Dermis microvascular lymphatic vessel endothelial cell (primary cell): ENCODE measurements at regions not wholly inside any gene's neighbourhood (a gene's known extent, or its start where the extent isn't known, plus 50 kb on each side); places are given as distances from the start of the nearest gene placed in this dataset.

Experiments used
- DNase-seq, 2 donors: peaks; one replicate each; pipeline versions ENCODE4 v3.0.0 to v3.0.0-alpha.2; 2010; ENCODE audit warnings: low read depth in 2 of 2

DNA sequence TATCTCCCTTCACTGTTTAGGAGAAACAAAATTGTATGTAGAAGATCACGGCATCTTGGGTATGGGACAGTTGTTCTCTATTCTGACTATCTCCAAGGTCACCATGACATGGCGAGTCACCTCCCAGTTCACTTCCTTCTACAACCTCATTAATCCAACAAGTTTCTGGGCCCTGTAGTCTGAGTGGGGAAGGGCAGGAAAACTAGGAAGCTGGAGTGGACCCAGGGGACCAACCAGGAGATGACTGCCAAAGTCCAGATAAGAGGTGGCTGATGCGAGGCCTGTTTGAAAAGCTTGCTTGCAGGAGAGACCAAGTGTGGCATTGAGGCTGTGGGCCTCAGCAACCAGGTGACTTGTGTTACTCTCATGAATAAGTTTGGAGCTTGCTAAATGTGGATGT is 584.9 kb downstream of the TNS3 start:
- no peak for DNase-seq

DNA sequence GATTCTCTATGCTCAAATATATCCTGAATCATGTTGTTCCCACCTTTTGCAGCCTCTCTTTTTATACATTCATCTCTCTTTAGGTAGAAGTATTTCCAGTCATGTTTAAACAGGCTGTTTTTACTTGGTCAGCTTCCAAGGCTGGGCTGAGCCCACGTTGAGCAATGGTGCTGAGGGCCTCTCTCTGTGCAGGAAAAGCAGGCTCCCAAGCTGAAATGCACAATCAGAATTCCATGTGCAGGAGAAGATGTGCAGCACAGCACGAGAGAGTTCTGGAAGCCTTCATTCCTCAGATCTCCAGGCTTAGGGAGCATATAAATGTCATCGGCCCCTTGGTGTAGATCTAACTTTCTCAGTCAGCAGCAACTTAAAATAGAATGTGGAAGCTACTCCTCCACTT is 588.5 kb downstream of the TNS3 start:
- no peak for DNase-seq

DNA sequence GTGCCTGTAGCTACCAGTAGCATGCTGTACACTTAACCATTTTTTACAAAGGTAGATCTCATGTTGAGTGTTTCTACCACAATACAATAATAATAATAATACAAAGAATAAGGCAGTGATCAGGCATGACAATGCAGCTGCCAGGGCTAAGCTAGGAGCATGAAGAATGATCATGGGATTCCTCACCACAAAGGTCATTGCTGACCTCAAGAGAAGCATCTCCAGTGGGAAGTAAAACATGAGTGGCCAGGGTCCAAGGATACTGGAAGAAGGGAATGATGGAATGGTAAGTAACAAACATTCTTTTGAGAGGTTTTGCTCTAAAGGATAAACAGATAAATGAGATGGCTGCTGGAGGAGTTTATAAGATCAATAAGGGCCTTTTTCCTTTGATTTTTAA is 591.1 kb downstream of the TNS3 start:
- DNase-seq = no peak

DNA sequence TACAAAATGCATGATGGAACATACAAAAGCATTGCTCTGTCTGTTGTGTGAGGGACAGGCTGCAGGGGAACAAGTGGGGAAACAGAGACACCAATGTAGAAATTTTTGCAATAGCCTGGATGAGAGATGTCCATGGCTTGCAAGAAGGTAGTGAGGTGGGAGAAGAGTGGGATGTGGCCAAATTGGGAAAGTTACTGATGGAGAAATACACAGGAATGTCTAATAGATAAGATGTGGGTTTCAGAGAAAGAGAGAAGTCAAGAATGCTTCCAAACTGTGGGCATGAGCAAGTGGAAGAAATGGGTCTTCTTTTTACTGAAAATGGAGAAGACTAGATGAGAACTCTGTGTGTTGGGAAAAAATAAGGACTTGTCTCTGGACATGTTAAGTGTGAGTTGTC is 592.7 kb downstream of the TNS3 start:
- DNase-seq = no peak

DNA sequence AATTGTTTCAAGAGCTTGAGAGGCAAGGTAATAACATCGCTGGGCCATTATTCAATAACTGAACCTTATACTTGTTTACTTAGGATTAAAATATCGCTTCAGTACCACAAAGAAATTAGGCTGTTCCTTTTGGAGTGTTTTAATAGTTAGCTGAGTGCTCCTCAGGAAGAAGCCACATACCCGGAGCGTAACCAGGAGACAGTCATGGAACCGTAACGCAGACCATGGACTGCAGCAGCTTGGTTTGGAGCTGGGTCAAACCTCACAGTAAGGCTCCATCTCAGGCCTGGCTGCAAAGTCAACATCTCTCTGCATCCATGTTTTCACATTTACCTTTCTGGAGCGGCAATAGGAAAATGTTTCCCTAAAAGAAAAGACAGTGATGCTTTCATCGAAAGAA is 599.0 kb downstream of the TNS3 start:
- no peak for DNase-seq

DNA sequence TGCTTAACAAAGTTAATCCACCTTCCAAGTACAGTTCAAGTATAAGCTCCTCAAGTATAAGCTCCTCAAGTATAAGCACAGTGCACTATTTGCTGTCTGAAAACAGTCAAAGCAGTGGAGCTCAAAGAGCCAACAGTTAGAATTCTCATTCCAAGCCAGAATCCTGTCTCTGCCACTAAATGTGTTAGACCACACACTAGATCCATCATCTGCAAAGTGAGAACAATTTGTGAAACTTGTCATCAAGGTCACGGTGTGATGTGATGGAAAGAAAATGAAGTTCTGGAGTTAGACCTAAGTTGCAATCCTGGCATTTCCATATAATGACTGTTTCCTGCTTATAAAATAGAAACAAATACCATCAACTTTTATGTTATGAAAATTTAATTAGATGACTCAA is 602.5 kb downstream of the TNS3 start:
- no peak for DNase-seq

DNA sequence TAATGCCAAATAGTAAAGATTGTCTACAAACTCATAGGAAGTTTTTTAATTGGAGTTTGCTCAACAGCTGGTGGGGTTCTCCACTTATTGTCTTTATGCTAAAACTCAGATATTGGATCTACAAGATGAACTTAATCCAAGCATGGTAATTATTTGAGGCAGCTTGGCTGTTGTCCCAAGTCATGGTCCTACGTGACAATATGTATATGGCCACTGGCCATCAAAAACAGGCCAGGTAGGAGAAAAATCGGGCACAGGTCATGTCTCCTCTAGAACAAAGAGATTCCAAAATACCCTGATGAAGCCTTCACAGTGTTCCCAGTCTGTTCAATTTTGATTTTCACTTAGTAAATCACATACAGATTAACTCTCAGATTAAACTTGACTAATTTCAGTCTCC is 606.4 kb downstream of the TNS3 start:
- DNase-seq = no peak

DNA sequence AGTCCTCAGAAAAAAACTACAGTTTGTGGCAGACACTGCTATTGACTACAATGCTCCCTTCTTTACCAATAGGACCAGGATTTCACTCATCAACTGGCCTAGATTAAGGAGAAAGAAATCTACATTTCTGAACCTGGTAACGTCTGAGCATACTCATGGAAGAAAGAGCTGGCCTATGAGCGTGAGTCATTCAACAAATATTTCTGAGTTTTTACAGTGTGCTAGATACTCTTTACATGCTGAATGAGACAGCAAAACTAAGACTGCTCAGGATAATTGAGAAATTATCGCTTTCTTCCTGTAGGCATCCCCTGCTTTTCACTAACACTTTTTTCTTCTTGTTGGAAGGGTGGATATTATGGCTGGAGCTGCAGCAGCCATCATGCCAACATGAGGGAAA is 609.7 kb downstream of the TNS3 start:
- DNase-seq = peak in 1 of 2 donors; percentile 25

DNA sequence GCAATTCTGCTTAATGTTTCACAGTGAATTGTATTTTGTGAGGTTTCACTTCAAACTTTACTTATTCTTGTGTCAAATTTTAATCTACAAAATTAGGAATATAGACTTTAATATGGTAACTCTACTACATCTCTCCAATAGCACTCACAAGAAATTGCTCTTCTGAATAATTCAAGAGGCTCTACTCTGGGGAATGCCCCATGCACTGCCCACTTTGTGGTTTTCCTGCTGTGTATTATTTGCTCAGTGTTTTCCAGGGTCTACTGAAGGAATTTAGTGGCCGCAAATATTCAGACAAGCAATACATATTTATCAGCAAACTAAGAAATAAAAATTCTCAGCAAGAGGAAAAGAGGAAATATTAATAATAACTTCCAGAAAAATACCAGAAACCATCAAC is 611.4 kb downstream of the TNS3 start:
- no peak for DNase-seq

DNA sequence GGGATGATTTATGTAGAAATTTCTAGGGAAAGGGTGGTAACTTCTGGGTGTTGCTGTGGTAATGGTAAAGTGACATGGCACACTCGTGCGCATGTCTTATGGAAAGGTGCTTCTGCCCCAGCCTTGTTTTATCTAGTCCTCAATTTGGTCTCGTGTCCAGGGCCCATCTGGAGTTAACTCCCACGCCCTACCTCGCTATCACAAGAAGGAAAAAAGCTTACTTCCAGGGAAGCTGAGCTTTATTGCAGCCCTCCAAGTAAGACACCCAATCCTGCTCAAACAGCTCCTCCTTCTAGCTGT is 611.8 kb downstream of the TNS3 start:
- no peak for DNase-seq

DNA sequence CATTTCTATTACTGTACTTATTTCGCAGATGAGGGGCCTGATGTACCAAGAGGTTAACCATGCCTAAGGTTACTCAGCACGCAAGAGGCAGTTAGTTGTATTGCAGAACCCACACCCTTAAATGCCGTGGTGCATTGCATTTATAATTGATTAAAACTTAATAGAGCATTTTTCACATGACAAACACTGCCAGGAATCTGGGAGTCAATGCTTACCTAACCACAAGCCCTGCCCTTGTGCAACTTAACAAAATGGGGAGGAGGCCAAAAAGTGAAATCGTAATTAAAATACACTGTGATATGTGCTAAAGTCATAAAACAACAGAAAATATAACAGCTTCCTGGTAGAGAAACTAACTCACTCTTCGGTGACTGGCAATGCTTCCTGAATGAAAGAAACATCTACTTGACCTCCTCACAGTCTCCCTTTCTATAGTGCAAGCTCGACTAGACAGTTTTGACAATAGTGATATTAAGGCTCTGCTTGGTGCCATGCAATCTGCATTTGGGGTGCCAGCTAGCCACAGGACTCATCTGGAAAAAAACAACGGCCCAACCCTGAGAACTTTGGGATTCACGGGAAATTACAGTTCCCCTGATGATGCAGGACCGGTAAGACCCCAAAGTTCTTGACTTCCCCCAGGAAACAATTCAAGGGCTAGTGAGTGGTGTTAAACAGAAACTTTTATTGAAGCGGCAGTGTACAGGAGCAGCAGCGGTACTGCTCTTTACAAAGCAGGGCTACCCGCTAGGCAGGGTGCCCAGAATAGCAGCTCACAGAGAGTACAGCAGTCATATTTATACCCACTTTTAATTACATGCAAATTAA is 612.4 kb downstream of the TNS3 start:
- DNase-seq = no peak

DNA sequence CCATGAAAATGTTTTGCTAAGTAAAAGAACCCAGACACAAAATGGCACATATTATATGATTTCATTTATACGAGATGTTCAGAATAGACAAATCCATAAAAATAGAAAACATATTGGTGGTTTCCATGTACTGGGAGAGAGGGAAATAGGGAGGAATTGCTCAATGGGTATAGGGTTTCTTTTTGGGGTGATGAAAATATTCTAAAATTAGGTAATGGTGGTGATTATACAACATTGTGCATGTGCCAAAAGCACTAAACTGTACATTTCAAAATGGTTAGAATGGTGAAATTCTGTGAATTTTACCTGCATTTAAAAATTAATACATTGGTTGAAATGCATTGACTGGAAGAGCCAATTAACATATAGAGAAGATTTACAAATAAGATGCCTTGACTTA is 613.9 kb downstream of the TNS3 start:
- no peak for DNase-seq

DNA sequence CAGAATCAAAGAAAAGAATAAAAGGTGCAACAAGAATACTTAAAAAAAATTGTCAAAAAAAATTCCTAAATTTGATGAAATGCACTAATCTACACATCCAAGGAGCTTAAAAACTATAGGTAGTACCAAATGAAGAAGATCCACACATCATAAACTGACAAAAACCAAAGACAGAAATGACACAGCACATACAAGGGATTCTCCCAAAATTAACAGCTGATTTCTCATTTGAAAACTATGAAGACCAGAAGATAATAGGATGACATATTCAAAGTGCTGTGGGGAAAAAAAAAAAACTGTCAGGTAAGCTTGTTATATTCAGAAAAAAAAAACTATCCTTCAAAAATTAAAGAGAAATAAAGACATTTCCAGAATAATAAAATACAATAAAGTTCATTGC is 618.2 kb downstream of the TNS3 start:
- no peak for DNase-seq

DNA sequence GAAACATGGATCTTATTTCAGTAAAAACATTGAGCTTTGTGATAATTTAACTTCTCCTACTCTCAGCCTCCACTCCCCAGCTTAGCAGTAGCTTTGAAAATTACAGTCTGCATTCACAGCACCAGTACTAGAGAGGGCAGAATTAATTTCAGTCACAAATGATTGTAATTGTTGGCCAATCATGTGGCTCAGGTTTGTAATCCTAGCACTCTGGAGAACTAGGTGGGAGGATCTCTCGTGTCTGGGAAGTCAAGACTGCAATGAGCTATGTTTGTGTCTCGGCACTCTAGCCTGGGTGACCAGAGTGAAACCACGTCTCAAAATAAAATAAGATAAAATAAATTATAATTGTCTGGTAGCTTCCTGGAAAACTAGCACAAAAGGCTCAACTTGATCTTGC is 620.9 kb downstream of the TNS3 start:
- DNase-seq = no peak

DNA sequence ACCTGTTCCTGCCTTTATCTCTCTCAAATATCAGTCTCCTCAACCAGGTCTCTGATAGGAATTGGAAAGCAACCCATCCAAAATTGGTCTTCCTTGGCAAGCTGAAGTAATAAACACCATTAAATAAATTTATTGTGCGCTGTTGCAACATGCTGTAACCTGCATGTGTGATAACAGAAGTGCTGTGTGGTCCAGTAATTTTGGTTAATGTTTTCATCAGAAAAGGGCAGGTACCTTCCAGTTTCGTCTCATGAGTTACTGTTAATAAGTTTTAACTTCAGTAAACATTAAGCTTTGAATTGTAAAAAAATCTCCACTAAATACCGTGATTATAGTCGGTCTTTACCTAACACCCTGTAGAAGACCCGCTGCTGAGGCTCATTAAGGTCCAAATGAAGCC is 624.7 kb downstream of the TNS3 start:
- DNase-seq = no peak

DNA sequence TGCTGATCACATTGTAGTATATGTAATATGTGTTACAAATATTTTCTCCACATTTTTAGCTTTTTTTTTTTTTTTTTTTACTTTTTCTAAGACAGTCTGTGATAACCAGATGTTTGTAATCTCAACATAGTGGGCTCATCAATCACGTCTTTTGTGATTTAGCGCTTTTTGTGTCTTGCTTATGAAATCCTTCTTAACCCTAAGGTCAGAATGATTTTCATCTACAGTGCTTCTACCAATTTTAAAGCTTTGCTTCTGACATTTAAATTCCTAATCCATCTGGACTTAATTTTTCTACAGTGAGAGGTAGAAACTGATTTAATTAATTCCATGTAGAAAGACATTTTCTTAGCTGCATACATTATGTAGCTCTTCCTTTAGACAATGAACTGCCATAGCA is 626.4 kb downstream of the TNS3 start:
- DNase-seq = no peak

DNA sequence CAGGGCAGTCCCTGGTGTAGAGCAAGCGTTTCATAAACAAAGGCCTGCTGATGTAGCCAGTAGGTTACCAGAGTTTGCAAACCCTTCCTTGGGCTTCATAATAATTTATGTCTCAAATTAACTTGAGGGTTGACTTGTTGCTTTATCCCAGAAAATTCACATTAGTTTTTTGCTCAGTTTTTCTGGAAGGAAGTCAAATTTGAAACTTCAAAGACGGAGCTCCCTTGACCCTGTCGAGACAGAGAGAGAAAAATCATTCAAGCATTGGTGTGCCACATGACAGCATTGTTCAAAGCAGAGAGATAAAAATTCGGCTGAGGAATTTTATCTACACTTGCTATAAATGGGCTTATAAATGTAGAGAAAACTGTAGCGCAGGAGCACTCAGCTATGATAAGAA is 627.7 kb downstream of the TNS3 start:
- DNase-seq = no peak

DNA sequence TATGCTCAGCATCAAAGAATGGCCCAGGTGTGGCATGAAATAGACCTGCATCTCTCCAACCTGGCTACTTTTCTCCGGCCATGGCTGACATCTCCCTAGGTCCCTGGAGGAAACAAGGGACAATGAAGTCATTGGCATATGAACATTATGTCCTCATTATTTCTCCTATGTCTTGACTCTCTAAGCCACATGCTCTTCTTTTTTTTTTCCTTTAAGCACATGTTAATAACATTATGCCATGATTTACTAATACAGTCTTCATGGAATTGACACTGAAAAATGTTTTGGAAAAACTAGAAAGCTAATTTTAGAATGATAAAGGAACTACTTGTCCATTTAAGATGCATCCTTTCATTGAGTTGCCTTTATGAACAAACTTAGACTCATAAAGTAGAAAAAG is 628.9 kb downstream of the TNS3 start:
- DNase-seq = no peak

DNA sequence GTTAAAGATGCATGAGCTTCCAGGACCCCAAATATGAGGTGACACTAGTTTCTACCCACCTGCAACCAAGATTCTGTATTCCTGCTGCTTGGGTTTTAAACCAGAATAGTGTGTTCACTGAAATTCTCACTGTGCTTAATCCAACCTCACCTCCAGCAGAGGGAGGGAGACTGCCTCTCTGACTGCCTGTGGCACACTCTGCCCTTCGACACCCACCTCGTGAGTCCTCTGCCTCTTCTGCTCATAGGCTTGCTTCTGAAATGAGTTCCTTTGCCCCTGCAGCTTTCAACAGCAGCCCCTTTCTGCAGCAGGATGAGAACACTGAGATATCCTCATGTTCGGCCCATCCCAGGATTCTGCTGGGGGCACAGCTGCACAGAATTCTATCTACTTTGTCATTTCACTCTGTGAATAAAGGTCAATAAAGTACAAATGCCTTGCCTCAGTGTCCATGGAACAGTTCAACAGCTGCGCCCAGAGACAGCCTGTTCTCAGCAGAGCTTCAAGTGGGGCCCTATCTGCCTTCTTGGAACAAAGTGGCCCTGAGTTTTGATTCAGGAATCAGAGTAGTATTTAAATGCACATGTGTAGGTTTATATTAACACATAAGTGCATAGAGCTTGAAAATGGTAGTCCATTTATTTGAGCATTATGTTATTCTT is 632.5 kb downstream of the TNS3 start:
- DNase-seq = no peak

DNA sequence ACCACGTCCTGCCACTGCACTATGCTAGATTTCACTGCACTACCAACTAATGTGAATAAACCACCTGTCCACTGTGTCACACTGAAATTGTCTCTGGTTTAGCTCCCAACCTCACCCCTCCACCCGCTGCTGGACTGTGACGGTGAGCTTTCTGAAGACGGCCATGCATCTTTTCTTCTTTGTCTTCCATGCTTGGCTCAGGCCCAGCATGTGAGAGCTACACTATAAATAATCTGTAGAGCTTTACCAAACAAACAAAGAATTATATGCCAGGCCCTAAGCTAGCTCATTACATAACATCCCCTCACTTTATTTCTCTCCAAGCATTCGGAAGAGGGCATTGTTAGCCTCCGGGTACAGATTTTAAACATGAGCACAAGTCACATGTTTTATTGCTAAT is 633.2 kb downstream of the TNS3 start:
- no peak for DNase-seq

DNA sequence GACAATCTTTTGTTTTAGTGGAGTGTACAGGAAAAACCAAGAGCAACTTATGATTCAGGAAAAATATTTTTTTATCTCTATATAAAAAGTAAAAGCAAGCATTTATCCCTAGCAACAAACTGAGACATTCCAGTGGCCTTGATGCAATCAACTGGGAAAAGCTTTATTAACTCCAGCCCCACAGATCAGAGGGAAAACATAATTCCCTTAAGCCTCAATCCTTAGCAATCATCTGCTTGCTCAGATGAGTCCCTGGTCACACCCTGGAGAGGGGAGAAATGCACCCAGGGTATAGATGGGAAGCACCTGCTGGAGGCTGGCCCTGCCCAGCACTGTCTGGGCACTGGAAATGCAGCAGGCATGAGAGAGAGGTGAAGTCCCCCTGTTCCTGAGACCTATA is 636.6 kb downstream of the TNS3 start:
- no peak for DNase-seq

DNA sequence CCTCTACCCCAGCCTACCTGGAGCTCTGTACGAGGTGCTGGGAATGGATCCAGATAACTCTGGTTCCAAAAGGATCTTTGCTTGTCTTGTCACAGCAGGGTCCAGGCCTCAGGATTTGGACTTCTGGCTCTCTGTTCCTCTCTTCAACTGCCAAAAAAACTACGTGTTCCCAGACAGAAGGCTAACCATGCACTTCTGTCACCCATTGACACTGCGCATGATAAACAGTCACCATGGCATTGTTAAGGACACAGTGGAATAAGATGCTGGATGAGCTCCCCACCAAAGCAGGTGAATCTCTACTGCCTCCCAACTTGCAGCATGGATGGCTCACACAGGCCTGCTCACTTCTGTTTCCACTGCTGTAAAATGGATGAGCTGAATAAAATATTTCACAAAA is 637.9 kb downstream of the TNS3 start:
- DNase-seq = no peak

DNA sequence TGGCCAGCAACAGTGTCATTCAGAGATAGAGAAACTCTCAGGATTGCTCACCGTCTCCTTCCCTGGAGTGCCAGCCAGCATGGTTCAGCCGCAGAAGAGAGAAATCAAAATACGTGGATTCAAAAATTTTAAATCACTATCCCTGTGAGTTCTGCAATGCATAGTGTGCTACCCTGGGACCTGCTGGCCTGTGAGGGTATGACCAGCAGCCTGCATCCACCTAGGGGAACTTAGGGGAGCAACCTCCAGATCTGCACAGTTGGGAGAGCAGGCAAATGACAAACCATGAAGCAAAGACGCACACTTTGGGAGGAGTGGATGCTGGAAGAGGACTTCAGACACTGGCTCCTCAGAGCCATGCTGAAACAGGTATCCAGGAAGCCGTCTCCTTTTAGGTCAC is 639.3 kb downstream of the TNS3 start:
- DNase-seq = no peak

DNA sequence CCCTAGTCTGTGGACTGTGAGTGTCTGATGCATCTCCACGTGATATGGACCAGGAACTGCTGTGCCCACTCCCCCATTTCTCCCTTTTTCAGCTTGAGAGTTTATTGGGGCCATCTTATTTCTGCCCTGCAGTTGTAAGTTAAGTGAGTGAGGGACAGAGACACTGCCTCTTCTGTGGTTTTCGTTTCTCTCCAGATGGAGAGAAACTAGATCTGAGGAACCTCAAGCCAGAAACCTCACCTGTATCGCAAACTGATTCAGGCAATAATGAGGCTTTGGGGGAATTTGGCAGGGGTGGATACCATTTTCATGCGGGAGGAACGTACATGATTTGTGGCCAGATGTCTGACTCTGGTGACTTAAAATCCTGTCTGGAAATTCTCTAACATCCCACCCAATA is 641.7 kb downstream of the TNS3 start:
- DNase-seq = no peak
